ENCODE measurements at regions not wholly inside any gene's neighbourhood (a gene's known extent, or its start where the extent isn't known, plus 50 kb on each side); places are given as distances from the start of the nearest gene placed in this dataset.
A peak's percentile ranks its signal among the peaks of the same experiment; 100 is the strongest.

GRCh38 chr12:114841557-114842251, 157.7 kb upstream of the TBX3 start:
- no peak for DNase-seq (ENCODE audit: extremely low read depth in 1 of 4, low spot score in 3 of 4)
- POLR2A ChIA-PET: interaction anchor here (0.6 kb wide), 1 partner anchor 605 kb away, joined by 3 read pairs; no protein-coding TSS in a partner anchor
- in situ Hi-C loops (cut with MboI): no loop called here

DNA sequence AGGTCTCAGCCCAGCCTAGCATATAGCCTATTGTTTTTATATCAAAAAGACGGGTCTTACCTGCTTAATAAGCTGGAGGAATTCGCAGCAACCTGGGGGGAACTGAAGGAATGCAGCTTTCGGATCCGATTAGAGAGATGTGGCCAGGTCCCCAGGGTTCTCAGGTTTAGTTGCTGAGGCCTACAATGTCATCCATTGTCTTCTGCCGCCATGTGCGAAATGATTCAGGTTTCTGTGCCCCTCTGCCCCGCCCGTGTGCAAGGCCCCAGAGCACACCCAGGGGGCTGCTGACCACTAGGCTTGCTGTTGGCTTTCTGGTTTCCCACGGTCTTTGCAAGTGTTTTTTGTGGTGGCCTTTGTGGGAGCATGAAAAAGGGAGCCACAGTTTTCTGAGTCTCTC, 154.5 kb upstream of the TBX3 start:
- H3K9ac ChIP-seq (ENCODE audit: insufficient read depth in 1 of 2, low read depth in 2 of 2, low read length in 2 of 2): no peak overlapping the region
- no TSS peak for BruUV-seq (replicated peaks)
- no peaks in the 10 kb centered on the region for H3K36me3 ChIP-seq (ENCODE audit: control insufficient read depth, insufficient read depth, low read length)
- no peaks in the 10 kb centered on the region for H4K20me1 ChIP-seq (replicated peaks; ENCODE audit: control insufficient read depth, insufficient read depth, low read length)
- H3K4me3 ChIP-seq: no peak overlapping the region
- H3K27ac ChIP-seq (ENCODE audit: extremely low read depth, low read depth, low read length): no peak overlapping the region
- FAIRE-seq (no peak), DNase-seq (ENCODE audit: extremely low read depth in 1 of 4, low spot score in 3 of 4) (no peak), ATAC-seq (no peak)
- no peaks in the 10 kb centered on the region for H3K79me2 ChIP-seq (ENCODE audit: control insufficient read depth, insufficient read depth, low read length)
- no peak overlapping the region for H3K4me2 ChIP-seq (ENCODE audit: insufficient read depth, low read length)
- H3K9me3 ChIP-seq (replicated peaks; ENCODE audit: control insufficient read depth, insufficient read depth, low read depth, low read length): no peaks in the 10 kb centered on the region
- ChIA-PET CTCF (ENCODE audit: low intra/inter-chr PET ratio) (no interaction called here), POLR2A (interaction anchor here (0.6 kb wide), 1 partner anchor 234 kb away, joined by 3 read pairs; no protein-coding TSS in a partner anchor)
- no peak for TF ChIP-seq BHLHE40 (IDR thresholded peaks at IDR 0.05; ENCODE audit: low read length)
- no peak for TF ChIP-seq TSC22D4 (tag; IDR thresholded peaks at IDR 0.05)
- TF ChIP-seq HNRNPH1 (optimal IDR thresholded peaks at IDR 0.05; ENCODE audit: low read depth, low read length): no peak
- no peak for TF ChIP-seq ZNF584 (CRISPR knock-in tag; IDR thresholded peaks at IDR 0.05; ENCODE audit: low read depth)
- no peak for TF ChIP-seq GATAD2A (IDR thresholded peaks at IDR 0.05)
- TF ChIP-seq, protein P1, sequence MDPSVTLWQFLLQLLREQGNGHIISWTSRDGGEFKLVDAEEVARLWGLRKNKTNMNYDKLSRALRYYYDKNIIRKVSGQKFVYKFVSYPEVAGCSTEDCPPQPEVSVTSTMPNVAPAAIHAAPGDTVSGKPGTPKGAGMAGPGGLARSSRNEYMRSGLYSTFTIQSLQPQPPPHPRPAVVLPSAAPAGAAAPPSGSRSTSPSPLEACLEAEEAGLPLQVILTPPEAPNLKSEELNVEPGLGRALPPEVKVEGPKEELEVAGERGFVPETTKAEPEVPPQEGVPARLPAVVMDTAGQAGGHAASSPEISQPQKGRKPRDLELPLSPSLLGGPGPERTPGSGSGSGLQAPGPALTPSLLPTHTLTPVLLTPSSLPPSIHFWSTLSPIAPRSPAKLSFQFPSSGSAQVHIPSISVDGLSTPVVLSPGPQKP (CRISPR knock-in tag; IDR thresholded peaks at IDR 0.05): no peak
- TF ChIP-seq TAF15 (IDR thresholded peaks at IDR 0.05; ENCODE audit: low read depth, low read length): no peak
- no peak for TF ChIP-seq PBX2 (CRISPR knock-in tag; IDR thresholded peaks at IDR 0.05; ENCODE audit: low read depth)
- no peak for TF ChIP-seq PBX2 (tag; conservative IDR thresholded peaks at IDR 0.05; ENCODE audit: low read depth)
- TF ChIP-seq, protein P2, sequence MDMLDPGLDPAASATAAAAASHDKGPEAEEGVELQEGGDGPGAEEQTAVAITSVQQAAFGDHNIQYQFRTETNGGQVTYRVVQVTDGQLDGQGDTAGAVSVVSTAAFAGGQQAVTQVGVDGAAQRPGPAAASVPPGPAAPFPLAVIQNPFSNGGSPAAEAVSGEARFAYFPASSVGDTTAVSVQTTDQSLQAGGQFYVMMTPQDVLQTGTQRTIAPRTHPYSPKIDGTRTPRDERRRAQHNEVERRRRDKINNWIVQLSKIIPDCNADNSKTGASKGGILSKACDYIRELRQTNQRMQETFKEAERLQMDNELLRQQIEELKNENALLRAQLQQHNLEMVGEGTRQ (CRISPR knock-in tag; IDR thresholded peaks at IDR 0.05): no peak
- no peak for TF ChIP-seq ZSCAN29 (IDR thresholded peaks at IDR 0.05)
- 0% methylated on average over 9 of the region's 9 CpGs for WGBS (ENCODE audit: insufficient coverage, low coverage, missing lambda C conversion rate)
- intact Hi-C loops (cut with micrococcal nuclease) (no loop called here), in situ Hi-C loops (cut with MboI) (no loop called here)
- no peak overlapping the region for H2AFZ ChIP-seq (ENCODE audit: low read depth, low read length)
- H3K9me1 ChIP-seq (ENCODE audit: control insufficient read depth, insufficient read depth, low read length): no peaks in the 10 kb centered on the region
- H3K27me3 ChIP-seq (ENCODE audit: control insufficient read depth in 2 of 2, insufficient read depth in 2 of 2, low read length in 2 of 2): 0 out of 5 replicates have a peak, but pooled peaks cover 0 to 4% of the 10 kb centered on the region in 2 experiments
- no peaks in the 10 kb centered on the region for H3K4me1 ChIP-seq (replicated peaks in 1 of 2; ENCODE audit: control insufficient read depth in 2 of 2, insufficient read depth in 2 of 2, low read length in 2 of 2)

More at GRCh38 chr12:114841557-114842251, 157.7 kb upstream of the TBX3 start:
- H4K20me1 ChIP-seq (replicated peaks; ENCODE audit: control insufficient read depth, insufficient read depth, low read length): no peaks in the 10 kb centered on the region
- 0% methylated on average over 5 of the region's 5 CpGs for WGBS (ENCODE audit: insufficient coverage, low coverage, missing lambda C conversion rate)
- H3K36me3 ChIP-seq (ENCODE audit: control insufficient read depth, insufficient read depth, low read length): no peaks in the 10 kb centered on the region
- H3K4me2 ChIP-seq (ENCODE audit: insufficient read depth, low read length): no peak overlapping the region
- TF ChIP-seq LCOR (CRISPR knock-in tag; IDR thresholded peaks at IDR 0.05): no peak
- TF ChIP-seq RFX1 (IDR thresholded peaks at IDR 0.05): peak; percentile 50
- CTCF ChIA-PET (ENCODE audit: low intra/inter-chr PET ratio): no interaction called here
- no peak overlapping the region for H2AFZ ChIP-seq (ENCODE audit: low read depth, low read length)
- H3K9me1 ChIP-seq (ENCODE audit: control insufficient read depth, insufficient read depth, low read length): no peaks in the 10 kb centered on the region
- H3K4me1 ChIP-seq (replicated peaks in 1 of 2; ENCODE audit: control insufficient read depth in 2 of 2, insufficient read depth in 2 of 2, low read length in 2 of 2): no peaks in the 10 kb centered on the region
- ATAC-seq: no peak
- no TSS peak for BruUV-seq (replicated peaks)
- H3K4me3 ChIP-seq: no peak overlapping the region
- H3K9me3 ChIP-seq (replicated peaks; ENCODE audit: control insufficient read depth, insufficient read depth, low read depth, low read length): no peaks in the 10 kb centered on the region
- H3K79me2 ChIP-seq (ENCODE audit: control insufficient read depth, insufficient read depth, low read length): no peaks in the 10 kb centered on the region
- intact Hi-C loops (cut with micrococcal nuclease): no loop called here
- H3K9ac ChIP-seq (ENCODE audit: insufficient read depth in 1 of 2, low read depth in 2 of 2, low read length in 2 of 2): no peak overlapping the region
- 0 out of 5 replicates have a peak, but pooled peaks cover 0 to 4% of the 10 kb centered on the region in 2 experiments for H3K27me3 ChIP-seq (ENCODE audit: control insufficient read depth in 2 of 2, insufficient read depth in 2 of 2, low read length in 2 of 2)
- FAIRE-seq: no peak
- no peak overlapping the region for H3K27ac ChIP-seq (ENCODE audit: extremely low read depth, low read depth, low read length)

Measured in K562 (cell line).